ENCODE measurements at regions not wholly inside any gene's neighbourhood (a gene's known extent, or its start where the extent isn't known, plus 50 kb on each side); places are given as distances from the start of the nearest gene placed in this dataset.

GRCh38 chr2:196245378-196246140 is 74.2 kb upstream of the STK17B start:
- Histone ChIP-seq H3K4me1 (ENCODE audit: insufficient read depth, low read length) (no peaks in the 10 kb centered on the region), H2AK5ac (ENCODE audit: insufficient read length, low read length) (no peak overlapping the region), H4K20me1 (ENCODE audit: control insufficient read depth, insufficient read depth, insufficient read length) (no peaks in the 10 kb centered on the region), H3T11ph (ENCODE audit: low read length) (no peak overlapping the region), H3K27me3 (ENCODE audit: insufficient read depth, low read length) (no peaks in the 10 kb centered on the region), H3K23me2 (ENCODE audit: insufficient read length, low read depth, low read length, poor library complexity, severe bottlenecking) (no peaks in the 10 kb centered on the region), H3K79me1 (ENCODE audit: insufficient read depth, low read depth, low read length, poor library complexity, severe bottlenecking) (no peaks in the 10 kb centered on the region), H3K56ac (ENCODE audit: insufficient read length, low read depth, low read length) (no peak overlapping the region), H3K18ac (ENCODE audit: insufficient read length, low read depth, low read length) (no peak overlapping the region), H3K4me2 (ENCODE audit: insufficient read depth, insufficient read length, low read length) (no peak overlapping the region), H2BK20ac (ENCODE audit: low read depth, low read length, poor library complexity, severe bottlenecking) (no peak overlapping the region), H2BK120ac (ENCODE audit: low read depth, low read length, poor library complexity, severe bottlenecking) (no peak overlapping the region), H2BK12ac (ENCODE audit: insufficient read length, low read depth, low read length) (no peak overlapping the region), H4K5ac (ENCODE audit: insufficient read length, low read depth, low read length) (no peak overlapping the region), H4K91ac (ENCODE audit: insufficient read length, low read depth, low read length) (no peak overlapping the region), H3K14ac (ENCODE audit: insufficient read depth, low read length) (no peak overlapping the region), H3K9ac (ENCODE audit: extremely low read depth, insufficient read length, low read length) (no peak overlapping the region), H3K27ac (ENCODE audit: insufficient read length, low read depth, low read length) (no peak overlapping the region), H3K79me2 (ENCODE audit: insufficient read depth, low read length) (no peaks in the 10 kb centered on the region), H3K23ac (ENCODE audit: insufficient read length, low read depth, low read length) (no peak overlapping the region), H3K4ac (ENCODE audit: low read depth, low read length) (no peak overlapping the region), H3K9me3 (ENCODE audit: control insufficient read depth, low read depth, low read length) (no peaks in the 10 kb centered on the region), H2BK15ac (ENCODE audit: low read depth, low read length) (no peak overlapping the region), H2AFZ (ENCODE audit: low read length) (no peak overlapping the region), H2BK5ac (ENCODE audit: insufficient read length, low read length) (no peak overlapping the region), H4K8ac (replicated peaks; ENCODE audit: insufficient read length, low read depth, low read length) (no peak overlapping the region)
- TF ChIP-seq CTCF (conservative IDR thresholded peaks at IDR 0.05): no peak
- no CpG with 5 or more reads among the region's 4 CpGs for WGBS (ENCODE audit: extremely low coverage, insufficient read length, low lambda C conversion rate)
- H3K4me1 Mint-ChIP-seq: no peaks in the 10 kb centered on the region
- no peaks in the 10 kb centered on the region for H3K9me3 Mint-ChIP-seq
- H3K4me3 Mint-ChIP-seq: no peak overlapping the region
- no peaks in the 10 kb centered on the region for H3K36me3 Mint-ChIP-seq (ENCODE audit: insufficient read depth in 1 of 3, low read depth in 3 of 3)
- H3K27me3 Mint-ChIP-seq (ENCODE audit: low read depth): no peaks in the 10 kb centered on the region
- no peak for DNase-seq
- H3K27ac Mint-ChIP-seq: no peak overlapping the region

Measured in H9 (cell line).